Ammon's horn (tissue), 1 donor: ENCODE measurements at regions not wholly inside any gene's neighbourhood (a gene's known extent, or its start where the extent isn't known, plus 50 kb on each side); places are given as distances from the start of the nearest gene placed in this dataset.

Experiments used
- DNase-seq: peaks from one replicate; pipeline ENCODE4 v3.0.0-alpha.2; 2016; ENCODE audit warnings: low spot score

GRCh38 chr20:60695226-60696000 lies 556.6 kb upstream of the CDH4 start:
- DNase-seq = no peak

GRCh38 chr20:60697252-60697651 lies 554.8 kb upstream of the CDH4 start:
- no peak for DNase-seq

- DNase-seq = no peak
Observed at GRCh38 chr20:60700728-60701127, 551.3 kb upstream of the CDH4 start.

- DNase-seq = no peak
Observed at GRCh38 chr20:60704147-60704546, 547.9 kb upstream of the CDH4 start.

GRCh38 chr20:60713396-60713795 lies 538.7 kb upstream of the CDH4 start:
- DNase-seq = no peak

- DNase-seq = no peak
Observed at GRCh38 chr20:60715172-60715571, 536.9 kb upstream of the CDH4 start.

GRCh38 chr20:60718743-60719480 lies 533.1 kb upstream of the CDH4 start:
- DNase-seq = no peak

GRCh38 chr20:60725311-60725906 lies 526.7 kb upstream of the CDH4 start:
- no peak for DNase-seq

- no peak for DNase-seq
Observed at GRCh38 chr20:60727425-60727824, 524.6 kb upstream of the CDH4 start.

GRCh38 chr20:60728705-60729104 lies 523.4 kb upstream of the CDH4 start:
- DNase-seq = no peak

GRCh38 chr20:60729135-60729900 lies 522.7 kb upstream of the CDH4 start:
- DNase-seq = no peak

- no peak for DNase-seq
Observed at GRCh38 chr20:60732322-60732721, 519.7 kb upstream of the CDH4 start.

- no peak for DNase-seq
Observed at GRCh38 chr20:60748086-60748485, 504.0 kb upstream of the CDH4 start.

- DNase-seq = no peak
Observed at GRCh38 chr20:60749804-60750602, 502.1 kb upstream of the CDH4 start.

- DNase-seq = no peak
Observed at GRCh38 chr20:60750909-60751308, 501.2 kb upstream of the CDH4 start.

GRCh38 chr20:60751826-60752225 lies 500.2 kb upstream of the CDH4 start:
- no peak for DNase-seq

GRCh38 chr20:60752741-60753420 lies 499.2 kb upstream of the CDH4 start:
- DNase-seq = no peak

GRCh38 chr20:60754856-60755255 lies 497.2 kb upstream of the CDH4 start:
- DNase-seq = peak; percentile 50

- DNase-seq = no peak
Observed at GRCh38 chr20:60759651-60760050, 492.4 kb upstream of the CDH4 start.

- no peak for DNase-seq
Observed at GRCh38 chr20:60760256-60761000, 491.6 kb upstream of the CDH4 start.
